Ishikawa (cell line): ENCODE measurements at regions not wholly inside any gene's neighbourhood (a gene's known extent, or its start where the extent isn't known, plus 50 kb on each side); places are given as distances from the start of the nearest gene placed in this dataset.

Source experiments
- CEBPB ChIP-seq: IDR thresholded peaks from 2 replicates; pipeline ENCODE4 v1.6.1; 2012
- CREB1 ChIP-seq: IDR thresholded peaks from 2 replicates; pipeline ENCODE4 v1.6.1; 2012; ENCODE audit warnings: low read depth
- EGR1 ChIP-seq: IDR thresholded peaks from 2 replicates; pipeline ENCODE4 v1.6.1; 2012
- EP300 ChIP-seq: IDR thresholded peaks from 2 replicates; pipeline ENCODE4 v1.6.1; 2012; ENCODE audit warnings: borderline replicate concordance
- FOXM1 ChIP-seq: IDR thresholded peaks from 2 replicates; pipeline ENCODE4 v1.6.1; 2012; ENCODE audit warnings: low read depth, borderline replicate concordance
- NFIC ChIP-seq: IDR thresholded peaks from 2 replicates; pipeline ENCODE4 v1.6.1; 2012
- RAD21 ChIP-seq: IDR thresholded peaks from 2 replicates; pipeline ENCODE4 v1.6.1; 2012; ENCODE audit warnings: low read depth
- REST ChIP-seq: IDR thresholded peaks from 2 replicates; pipeline ENCODE4 v1.6.1; 2012; ENCODE audit warnings: low read depth, mild to moderate bottlenecking
- TAF1 ChIP-seq: IDR thresholded peaks from 2 replicates; pipeline ENCODE4 v1.6.1; 2012; ENCODE audit warnings: low read depth, mild to moderate bottlenecking
- TCF12 ChIP-seq: IDR thresholded peaks from 2 replicates; pipeline ENCODE4 v1.6.1; 2012; ENCODE audit warnings: low read depth
- TEAD4 ChIP-seq: IDR thresholded peaks from 2 replicates; pipeline ENCODE4 v1.6.1; 2012
- USF1 ChIP-seq: IDR thresholded peaks from 2 replicates; pipeline ENCODE4 v1.6.1; 2012
- YY1 ChIP-seq: IDR thresholded peaks from 2 replicates; pipeline ENCODE4 v1.6.1; 2012; ENCODE audit warnings: low read depth
- ZBTB7A ChIP-seq: IDR thresholded peaks from 2 replicates; pipeline ENCODE4 v1.6.1; 2012; ENCODE audit warnings: low read depth
- TF ChIP-seq, protein P1 (sequence below): IDR thresholded peaks from 2 replicates; pipeline ENCODE4 v1.6.1; 2012

DNA sequence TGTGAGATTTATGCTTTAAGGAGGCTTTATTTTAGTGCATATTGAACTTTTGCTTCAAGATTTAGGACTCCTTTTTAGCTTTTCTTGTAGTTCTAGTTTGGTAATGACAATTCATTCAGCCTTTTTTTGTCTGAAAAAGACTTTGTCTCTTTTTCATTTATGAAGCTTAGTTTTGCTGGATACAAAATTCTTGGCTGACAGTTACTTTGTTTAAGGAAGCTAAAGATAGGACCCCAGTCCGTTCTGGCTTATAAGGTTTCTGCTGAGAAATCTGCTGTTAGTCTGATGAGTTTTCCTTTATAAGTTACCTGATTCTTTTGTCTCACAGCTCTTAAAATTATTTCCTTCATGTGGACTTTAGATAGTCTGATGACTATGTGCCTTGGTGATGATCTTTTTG, 142.8 kb upstream of the B3GAT2 start:
- TF ChIP-seq REST (no peak), USF1 (no peak), ZBTB7A (no peak), CREB1 (no peak), YY1 (no peak), NFIC (no peak), EGR1 (no peak), RAD21 (no peak), FOXM1 (no peak), TAF1 (no peak), TEAD4 (no peak), CEBPB (no peak), EP300 (no peak), TCF12 (no peak)
- TF ChIP-seq, protein P1, sequence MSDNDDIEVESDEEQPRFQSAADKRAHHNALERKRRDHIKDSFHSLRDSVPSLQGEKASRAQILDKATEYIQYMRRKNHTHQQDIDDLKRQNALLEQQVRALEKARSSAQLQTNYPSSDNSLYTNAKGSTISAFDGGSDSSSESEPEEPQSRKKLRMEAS: no peak

GRCh38 chr6:71103130-71103529, 146.3 kb upstream of the B3GAT2 start:
- TF ChIP-seq CREB1 (no peak), REST (no peak), ZBTB7A (no peak), CEBPB (no peak), TEAD4 (no peak), EP300 (no peak), TAF1 (no peak), NFIC (no peak), FOXM1 (no peak), EGR1 (no peak), YY1 (no peak), TCF12 (no peak), USF1 (no peak), RAD21 (no peak)
- TF ChIP-seq, protein P1: no peak

DNA sequence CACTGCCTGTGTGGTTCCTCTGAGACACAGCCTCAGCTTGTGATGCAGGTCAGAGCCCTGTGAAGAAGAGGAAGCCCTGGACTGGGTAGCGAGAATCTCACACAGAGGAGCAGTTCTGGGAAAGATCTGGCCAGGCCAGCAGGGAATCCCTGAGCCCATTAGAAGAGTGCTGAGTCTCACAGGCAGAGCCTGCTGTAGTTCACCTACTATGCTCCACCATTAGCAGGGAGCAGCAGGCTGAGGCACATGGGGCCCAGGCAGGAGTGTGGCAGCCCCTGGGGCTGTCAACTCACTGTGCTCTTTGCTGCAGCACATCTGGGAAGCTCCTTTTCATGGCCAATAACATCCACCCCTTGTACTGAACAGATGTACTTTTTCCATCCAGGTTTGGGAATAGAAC, 146.8 kb upstream of the B3GAT2 start:
- TF ChIP-seq TAF1 (no peak), NFIC (no peak), YY1 (no peak), USF1 (no peak), TEAD4 (no peak), ZBTB7A (no peak), REST (no peak), RAD21 (no peak), EGR1 (no peak), FOXM1 (no peak), EP300 (no peak)
- TF ChIP-seq, protein P1: no peak

DNA sequence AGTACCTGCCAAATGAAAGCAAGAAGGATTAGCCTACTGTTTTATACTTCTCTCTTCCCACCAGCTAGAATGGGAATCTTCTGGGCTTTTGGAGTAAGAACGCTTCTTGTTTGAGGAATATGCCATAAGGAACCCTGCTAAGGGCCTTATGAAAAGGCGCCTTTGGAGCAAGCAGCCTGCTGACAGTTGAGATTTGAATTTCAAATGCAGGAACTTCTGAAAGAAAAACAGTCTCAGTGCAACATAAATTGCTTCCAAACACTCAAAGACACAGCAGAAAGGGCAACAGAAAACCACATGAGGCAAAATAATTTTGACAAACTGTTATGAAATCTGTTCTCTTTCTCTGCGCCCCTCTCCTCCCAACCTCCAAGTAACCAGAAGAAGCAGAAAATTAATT, 149.4 kb upstream of the B3GAT2 start:
- TF ChIP-seq YY1 (no peak), ZBTB7A (no peak), CREB1 (no peak), TAF1 (no peak), NFIC (no peak), EGR1 (no peak), USF1 (no peak), RAD21 (no peak), FOXM1 (no peak), EP300 (no peak), REST (no peak), TCF12 (no peak), CEBPB (no peak), TEAD4 (no peak)
- TF ChIP-seq, protein P1: no peak
